ENCODE measurements at regions not wholly inside any gene's neighbourhood (a gene's known extent, or its start where the extent isn't known, plus 50 kb on each side); places are given as distances from the start of the nearest gene placed in this dataset.

- TF ChIP-seq, protein P1, sequence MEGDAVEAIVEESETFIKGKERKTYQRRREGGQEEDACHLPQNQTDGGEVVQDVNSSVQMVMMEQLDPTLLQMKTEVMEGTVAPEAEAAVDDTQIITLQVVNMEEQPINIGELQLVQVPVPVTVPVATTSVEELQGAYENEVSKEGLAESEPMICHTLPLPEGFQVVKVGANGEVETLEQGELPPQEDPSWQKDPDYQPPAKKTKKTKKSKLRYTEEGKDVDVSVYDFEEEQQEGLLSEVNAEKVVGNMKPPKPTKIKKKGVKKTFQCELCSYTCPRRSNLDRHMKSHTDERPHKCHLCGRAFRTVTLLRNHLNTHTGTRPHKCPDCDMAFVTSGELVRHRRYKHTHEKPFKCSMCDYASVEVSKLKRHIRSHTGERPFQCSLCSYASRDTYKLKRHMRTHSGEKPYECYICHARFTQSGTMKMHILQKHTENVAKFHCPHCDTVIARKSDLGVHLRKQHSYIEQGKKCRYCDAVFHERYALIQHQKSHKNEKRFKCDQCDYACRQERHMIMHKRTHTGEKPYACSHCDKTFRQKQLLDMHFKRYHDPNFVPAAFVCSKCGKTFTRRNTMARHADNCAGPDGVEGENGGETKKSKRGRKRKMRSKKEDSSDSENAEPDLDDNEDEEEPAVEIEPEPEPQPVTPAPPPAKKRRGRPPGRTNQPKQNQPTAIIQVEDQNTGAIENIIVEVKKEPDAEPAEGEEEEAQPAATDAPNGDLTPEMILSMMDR (IDR thresholded peaks at IDR 0.05) = no peak
- TF ChIP-seq POLR2A (IDR thresholded peaks at IDR 0.05; ENCODE audit: low read length) (no peak), PHF8 (IDR thresholded peaks at IDR 0.05; ENCODE audit: borderline replicate concordance, low read depth) (no peak), MAZ (IDR thresholded peaks at IDR 0.05; ENCODE audit: borderline replicate concordance, low read depth, low read length) (no peak), MAX (IDR thresholded peaks at IDR 0.05) (no peak), POLR2AphosphoS2 (conservative IDR thresholded peaks at IDR 0.05; ENCODE audit: low read length) (no peak), ESRRA (IDR thresholded peaks at IDR 0.05; ENCODE audit: borderline replicate concordance, low read length) (no peak), EP300 (IDR thresholded peaks at IDR 0.05) (no peak), RNF2 (IDR thresholded peaks at IDR 0.05; ENCODE audit: borderline replicate concordance, low read depth) (no peak), RARB (CRISPR knock-in tag; IDR thresholded peaks at IDR 0.05) (no peak), FOSL2 (IDR thresholded peaks at IDR 0.05) (no peak), FOSL2 (CRISPR knock-in tag; IDR thresholded peaks at IDR 0.05) (no peak), MYC (IDR thresholded peaks at IDR 0.05; ENCODE audit: borderline replicate concordance, low read length) (no peak)
- TF ChIP-seq, protein P2, sequence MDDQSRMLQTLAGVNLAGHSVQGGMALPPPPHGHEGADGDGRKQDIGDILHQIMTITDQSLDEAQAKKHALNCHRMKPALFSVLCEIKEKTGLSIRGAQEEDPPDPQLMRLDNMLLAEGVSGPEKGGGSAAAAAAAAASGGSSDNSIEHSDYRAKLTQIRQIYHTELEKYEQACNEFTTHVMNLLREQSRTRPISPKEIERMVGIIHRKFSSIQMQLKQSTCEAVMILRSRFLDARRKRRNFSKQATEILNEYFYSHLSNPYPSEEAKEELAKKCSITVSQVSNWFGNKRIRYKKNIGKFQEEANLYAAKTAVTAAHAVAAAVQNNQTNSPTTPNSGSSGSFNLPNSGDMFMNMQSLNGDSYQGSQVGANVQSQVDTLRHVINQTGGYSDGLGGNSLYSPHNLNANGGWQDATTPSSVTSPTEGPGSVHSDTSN (IDR thresholded peaks at IDR 0.05) = no peak
Observed at GRCh38 chrX:4197971-4198370, 484.5 kb upstream of the PRKX start.

Data from A549 (cell line).